B cell (primary cell): ENCODE measurements at regions not wholly inside any gene's neighbourhood (a gene's known extent, or its start where the extent isn't known, plus 50 kb on each side); places are given as distances from the start of the nearest gene placed in this dataset.

Experiments used
- CTCF ChIP-seq: fragments of 200-600 bp; IDR thresholded peaks from one replicate; pipeline ENCODE4 v1.8.0; 2022; ENCODE audit warnings: antibody characterized with exemption, mild to moderate bottlenecking
- EZH2 ChIP-seq: IDR thresholded peaks from 2 replicates; pipeline ENCODE4 v1.6.1; 2012; ENCODE audit warnings: borderline replicate concordance, low read depth, mild to moderate bottlenecking, moderate library complexity, low read length; ENCODE audit not compliant: insufficient read depth, poor library complexity, severe bottlenecking

- TF ChIP-seq CTCF: no peak
- no peak for TF ChIP-seq EZH2
Observed at GRCh38 chr5:111961862-111962261, 204.9 kb upstream of the NREP start.
